A549 (cell line): ENCODE measurements at regions not wholly inside any gene's neighbourhood (a gene's known extent, or its start where the extent isn't known, plus 50 kb on each side); places are given as distances from the start of the nearest gene placed in this dataset.
"Not testable (repeated sequence)": the region's sequence is repeated elsewhere in the genome, so short reads cannot be mapped to it uniquely, and the experiment has no call there.

Source experiments
- CTCF ChIP-seq: fragments of >200 bp; sonication (Bioruptor Twin); formaldehyde crosslinking; IDR thresholded peaks from 3 replicates; pipeline ENCODE4 v1.5.1; 2016
- ELK1 ChIP-seq: fragments of 150-350 bp; IDR thresholded peaks from 2 replicates; pipeline ENCODE4 v1.6.1; 2014; ENCODE audit warnings: low read depth, mild to moderate bottlenecking, low read length
- EP300 ChIP-seq, 2 experiments: fragments of >200 bp; sonication (Bioruptor Twin); formaldehyde crosslinking; IDR thresholded peaks; 2 replicates in 1 of 2; 3 replicates in 1 of 2; pipeline ENCODE4 v1.6.1; 2016 to 2017
- MAX ChIP-seq: IDR thresholded peaks from 2 replicates; pipeline ENCODE4 v1.6.1; 2012
- MYC ChIP-seq: IDR thresholded peaks from 2 replicates; pipeline ENCODE4 v1.6.1; 2012; ENCODE audit warnings: mild to moderate bottlenecking, inconsistent platforms, low read length, improper control_type of control experiment, borderline replicate concordance
- RFX5 ChIP-seq: fragments of 450-650 bp; IDR thresholded peaks from 2 replicates; pipeline ENCODE4 v1.7.1; 2014; ENCODE audit warnings: antibody characterized with exemption, mild to moderate bottlenecking, moderate library complexity
- TP53 ChIP-seq: fragments of 250-450 bp; sonication (Bioruptor Pico); IDR thresholded peaks from 2 replicates; pipeline ENCODE4 v1.5.0; 2021; ENCODE audit warnings: mild to moderate bottlenecking, moderate library complexity
- USF2 ChIP-seq: fragments of 450-650 bp; IDR thresholded peaks from 2 replicates; pipeline ENCODE4 v1.6.1; 2014; ENCODE audit warnings: antibody characterized with exemption
- ZNF302 ChIP-seq: fragments of 250-450 bp; sonication (Bioruptor Pico); IDR thresholded peaks from 2 replicates; pipeline ENCODE4 v1.9.0; 2021; ENCODE audit warnings: inconsistent platforms, mild to moderate bottlenecking, moderate library complexity

GRCh38 chrX:89405148-89405547 lies 516.6 kb upstream of the TGIF2LX start:
- not testable (repeated sequence) for TF ChIP-seq MYC; CTCF; USF2; MAX; ZNF302; RFX5; TP53 (CRISPR knock-in tag); ELK1; EP300 (IDR thresholded peaks at IDR 0.05)
